Keratinocyte (primary cell): ENCODE measurements at regions not wholly inside any gene's neighbourhood (a gene's known extent, or its start where the extent isn't known, plus 50 kb on each side); places are given as distances from the start of the nearest gene placed in this dataset.

Source experiments
- DNase-seq: peaks from one replicate; pipeline ENCODE4 v3.0.0-alpha.2; 2011; ENCODE audit warnings: low read depth, missing footprints, low spot score
- FAIRE-seq: peaks from 2 replicates; lab custom pipeline; 2011; peaks lifted over from hg19 to GRCh38; lab: Jason Lieb, UNC
- H2AFZ ChIP-seq: 2 replicates; pipeline ENCODE4 v1.6.0; 2012; ENCODE audit warnings: low read length, control low read depth, inconsistent platforms; ENCODE audit not compliant: control insufficient read depth
- H3K27ac ChIP-seq: 2 replicates; pipeline ENCODE4 v1.5.1; 2011; ENCODE audit warnings: low read length; ENCODE audit not compliant: control insufficient read depth, insufficient read depth
- H3K27me3 ChIP-seq: 3 replicates; pipeline ENCODE4 v1.6.0; 2011; ENCODE audit warnings: low read length; ENCODE audit not compliant: control insufficient read depth, insufficient read depth; ENCODE audit errors: extremely low read depth
- H3K36me3 ChIP-seq, 2 experiments: 2 replicates in 1 of 2; 3 replicates in 1 of 2; pipeline ENCODE4 v1.5.1; 2011; ENCODE audit warnings: low read length in 2 of 2, mild to moderate bottlenecking in 1 of 2; ENCODE audit not compliant: control insufficient read depth in 2 of 2, insufficient read depth in 2 of 2; ENCODE audit errors: extremely low read depth in 1 of 2
- H3K4me1 ChIP-seq: 3 replicates; pipeline ENCODE4 v1.5.1; 2011; ENCODE audit warnings: low read length; ENCODE audit not compliant: control insufficient read depth, insufficient read depth; ENCODE audit errors: extremely low read depth
- H3K4me2 ChIP-seq: 3 replicates; pipeline ENCODE4 v1.6.0; 2011; ENCODE audit warnings: low read depth, low read length; ENCODE audit not compliant: control insufficient read depth, insufficient read depth; ENCODE audit errors: extremely low read depth
- H3K4me3 ChIP-seq, 3 experiments: fragments of 200-600 bp in 1 of 3; sonication (generic) in 1 of 3; 2 replicates in 2 of 3; 3 replicates in 1 of 3; pipeline ENCODE4 v1.5.1; 2011 to 2016; ENCODE audit warnings: low read length in 3 of 3, mild to moderate bottlenecking in 3 of 3, control low read depth in 2 of 3, inconsistent platforms in 1 of 3, low read depth in 1 of 3, mixed read lengths in 1 of 3, mixed run types in 1 of 3, moderate library complexity in 1 of 3; ENCODE audit not compliant: control insufficient read depth in 2 of 3, insufficient read depth in 2 of 3; ENCODE audit errors: extremely low read depth in 1 of 3
- H3K79me2 ChIP-seq: 2 replicates; pipeline ENCODE4 v1.6.0; 2012; ENCODE audit warnings: low read length; ENCODE audit not compliant: control insufficient read depth, insufficient read depth
- H3K9ac ChIP-seq: 3 replicates; pipeline ENCODE4 v1.6.0; 2011; ENCODE audit warnings: low read length; ENCODE audit not compliant: control insufficient read depth, insufficient read depth; ENCODE audit errors: extremely low read depth
- H3K9me1 ChIP-seq: 3 replicates; pipeline ENCODE4 v1.6.0; 2011; ENCODE audit warnings: low read length; ENCODE audit not compliant: control insufficient read depth, insufficient read depth; ENCODE audit errors: extremely low read depth
- H3K9me3 ChIP-seq: 2 replicates; pipeline ENCODE4 v1.5.1; 2012; ENCODE audit warnings: low read depth, low read length; ENCODE audit not compliant: control insufficient read depth
- H4K20me1 ChIP-seq: 3 replicates; pipeline ENCODE4 v1.6.0; 2011; ENCODE audit warnings: low read length; ENCODE audit not compliant: control insufficient read depth, insufficient read depth; ENCODE audit errors: extremely low read depth
- EZH2 ChIP-seq: IDR thresholded peaks from one replicate; pipeline ENCODE4 v1.6.1; 2012; ENCODE audit warnings: inconsistent platforms, mild to moderate bottlenecking, low read length, moderate library complexity
- dilution Hi-C: fragments of 300-500 bp; cut with MboI; formaldehyde crosslinking; loops from one replicate; pipeline ENCODE4 v1.7.0; 2020; ENCODE audit warnings: low sequenced_read_pairs; ENCODE audit not compliant: extremely low pct_ligation_motif_present
- TF ChIP-seq, protein P1 (sequence below), 3 experiments: IDR thresholded peaks in 1 of 3; conservative IDR thresholded peaks in 1 of 3; optimal IDR thresholded peaks in 1 of 3; 2 replicates in 2 of 3; 3 replicates in 1 of 3; pipeline versions ENCODE3 to v1.5.1; 2011; ENCODE audit warnings: low read length in 3 of 3, mild to moderate bottlenecking in 3 of 3, moderate library complexity in 2 of 3, control low read depth in 1 of 3, inconsistent platforms in 1 of 3; ENCODE audit not compliant: insufficient read depth in 2 of 3; ENCODE audit errors: extremely low read depth in 1 of 3

DNA sequence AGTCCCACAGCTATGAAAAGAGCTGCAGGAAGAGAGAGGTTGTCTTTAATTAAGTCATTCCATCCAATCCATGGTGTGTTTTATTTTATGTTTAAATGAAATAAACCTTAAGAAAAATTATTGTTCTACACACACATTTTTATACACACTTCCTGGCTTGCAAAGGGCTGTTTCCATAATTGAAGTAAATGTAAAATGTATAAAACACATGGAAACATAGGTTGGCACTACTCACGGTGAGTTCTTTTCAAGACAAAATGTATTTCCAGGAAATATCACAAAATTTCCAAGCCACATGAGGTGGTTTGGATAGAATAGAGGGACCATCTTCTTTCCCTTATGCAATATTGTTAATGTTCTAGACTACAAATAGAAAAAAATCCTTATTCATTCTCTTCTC lies 426.8 kb upstream of the USP24 start:
- Histone ChIP-seq H3K4me1 (peaks cover 42% of the 10 kb centered on the region), H3K27ac (no peak overlapping the region), H3K27me3 (no peaks in the 10 kb centered on the region), H3K36me3 (no peaks in the 10 kb centered on the region), H4K20me1 (no peaks in the 10 kb centered on the region), H3K4me2 (no peak overlapping the region), H3K4me3 (no peak overlapping the region), H2AFZ (no peak overlapping the region), H3K9ac (no peak overlapping the region), H3K79me2 (no peaks in the 10 kb centered on the region), H3K9me1 (no peaks in the 10 kb centered on the region), H3K9me3 (no peaks in the 10 kb centered on the region)
- no peak for DNase-seq
- dilution Hi-C loops = no loop called here
- no peak for FAIRE-seq
- TF ChIP-seq EZH2 = no peak
- TF ChIP-seq, protein P1, sequence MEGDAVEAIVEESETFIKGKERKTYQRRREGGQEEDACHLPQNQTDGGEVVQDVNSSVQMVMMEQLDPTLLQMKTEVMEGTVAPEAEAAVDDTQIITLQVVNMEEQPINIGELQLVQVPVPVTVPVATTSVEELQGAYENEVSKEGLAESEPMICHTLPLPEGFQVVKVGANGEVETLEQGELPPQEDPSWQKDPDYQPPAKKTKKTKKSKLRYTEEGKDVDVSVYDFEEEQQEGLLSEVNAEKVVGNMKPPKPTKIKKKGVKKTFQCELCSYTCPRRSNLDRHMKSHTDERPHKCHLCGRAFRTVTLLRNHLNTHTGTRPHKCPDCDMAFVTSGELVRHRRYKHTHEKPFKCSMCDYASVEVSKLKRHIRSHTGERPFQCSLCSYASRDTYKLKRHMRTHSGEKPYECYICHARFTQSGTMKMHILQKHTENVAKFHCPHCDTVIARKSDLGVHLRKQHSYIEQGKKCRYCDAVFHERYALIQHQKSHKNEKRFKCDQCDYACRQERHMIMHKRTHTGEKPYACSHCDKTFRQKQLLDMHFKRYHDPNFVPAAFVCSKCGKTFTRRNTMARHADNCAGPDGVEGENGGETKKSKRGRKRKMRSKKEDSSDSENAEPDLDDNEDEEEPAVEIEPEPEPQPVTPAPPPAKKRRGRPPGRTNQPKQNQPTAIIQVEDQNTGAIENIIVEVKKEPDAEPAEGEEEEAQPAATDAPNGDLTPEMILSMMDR (optimal IDR thresholded peaks at IDR 0.05 in 1 of 3, IDR thresholded peaks at IDR 0.05 in 1 of 3, conservative IDR thresholded peaks at IDR 0.05 in 1 of 3; ENCODE audit: extremely low read depth in 1 of 3, insufficient read depth in 2 of 3, low read length in 3 of 3) = no peak

DNA sequence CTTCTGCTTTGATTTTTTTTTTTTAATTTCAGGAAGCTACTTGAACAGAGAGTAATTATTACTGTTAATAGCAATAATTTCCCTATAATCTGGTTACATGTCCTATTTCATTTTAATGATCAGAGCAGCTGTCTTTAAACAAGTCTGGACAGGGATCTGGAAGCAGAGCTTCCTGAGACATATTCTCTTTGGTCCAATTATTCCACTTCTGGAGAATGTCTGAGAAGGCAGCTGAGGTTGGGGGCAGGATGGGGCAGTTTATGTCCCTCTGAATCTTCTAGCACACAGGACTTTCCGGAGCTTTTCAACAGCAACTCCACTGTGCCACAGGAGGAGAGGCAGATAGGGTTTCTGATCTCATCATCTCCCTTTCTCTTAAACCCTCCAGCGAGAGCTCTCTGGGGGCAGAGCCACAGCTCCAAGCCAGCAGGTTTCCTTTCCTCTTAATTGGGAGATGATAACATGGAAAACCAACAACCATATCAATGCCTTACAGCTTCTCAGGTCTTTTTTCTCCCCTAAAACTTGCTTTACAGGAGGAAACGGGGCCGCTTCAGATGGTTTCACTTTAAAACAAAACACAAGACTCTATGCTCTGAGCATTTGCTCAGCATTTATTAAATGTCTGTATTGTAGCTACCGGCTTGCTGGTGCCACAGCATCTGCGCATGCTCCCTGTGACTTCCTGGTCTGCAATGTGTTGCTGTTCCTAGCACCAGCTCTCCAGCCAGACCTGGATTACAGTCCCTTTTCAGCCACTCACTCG lies 425.7 kb upstream of the USP24 start:
- Histone ChIP-seq H3K9ac (no peak overlapping the region), H3K27me3 (no peaks in the 10 kb centered on the region), H3K9me3 (no peaks in the 10 kb centered on the region), H3K9me1 (no peaks in the 10 kb centered on the region), H3K36me3 (no peaks in the 10 kb centered on the region), H3K4me1 (peaks cover 33% of the 10 kb centered on the region), H3K4me3 (peak overlapping the region in 1 of 3 experiments; percentile 15), H3K4me2 (peak overlapping the region; percentile 44), H4K20me1 (no peaks in the 10 kb centered on the region), H2AFZ (peak overlapping the region; percentile 81), H3K79me2 (no peaks in the 10 kb centered on the region), H3K27ac (no peak overlapping the region)
- DNase-seq = no peak
- dilution Hi-C loops = no loop called here
- FAIRE-seq = peak; percentile 64
- TF ChIP-seq, protein P1 (optimal IDR thresholded peaks at IDR 0.05 in 1 of 3, IDR thresholded peaks at IDR 0.05 in 1 of 3, conservative IDR thresholded peaks at IDR 0.05 in 1 of 3; ENCODE audit: extremely low read depth in 1 of 3, insufficient read depth in 2 of 3, low read length in 3 of 3) = no peak
- TF ChIP-seq EZH2 = no peak
